SK-N-SH treated with all-trans-retinoic acid at 6 μM for 48 hours (cell line): ENCODE measurements at regions not wholly inside any gene's neighbourhood (a gene's known extent, or its start where the extent isn't known, plus 50 kb on each side); places are given as distances from the start of the nearest gene placed in this dataset.
"Not testable (repeated sequence)": the region's sequence is repeated elsewhere in the genome, so short reads cannot be mapped to it uniquely, and the experiment has no call there.

Experiments
- ATAC-seq: fragments of 200-7000 bp; cut with Tn5 transposase; 3 replicates; pipeline ENCODE4 v1.9.1; 2020; ENCODE audit warnings: mild to moderate bottlenecking, moderate library complexity
- ARNTL ChIP-seq: fragments of 450-650 bp; formaldehyde crosslinking; IDR thresholded peaks from 2 replicates; pipeline ENCODE4 v1.5.0; 2020; ENCODE audit warnings: low read depth, mild to moderate bottlenecking, moderate library complexity, borderline replicate concordance
- BACH2 ChIP-seq: fragments of 250-450 bp; sonication (Bioruptor Pico); IDR thresholded peaks from 2 replicates; pipeline ENCODE4 v1.9.0; 2021; ENCODE audit warnings: mild to moderate bottlenecking, borderline replicate concordance
- CSDC2 ChIP-seq: fragments of 250-450 bp; sonication (Bioruptor Pico); IDR thresholded peaks from 2 replicates; pipeline ENCODE4 v1.5.0; 2020; ENCODE audit warnings: mild to moderate bottlenecking, moderate library complexity
- GLIS3 ChIP-seq: fragments of 250-450 bp; sonication (Bioruptor Pico); IDR thresholded peaks from 2 replicates; pipeline ENCODE4 v1.5.0; 2020; ENCODE audit warnings: mild to moderate bottlenecking, moderate library complexity
- OSR1 ChIP-seq: fragments of 250-450 bp; sonication (Bioruptor Pico); IDR thresholded peaks from 2 replicates; pipeline ENCODE4 v1.8.0; 2022; ENCODE audit warnings: moderate library complexity, mild to moderate bottlenecking, inconsistent platforms
- PPARA ChIP-seq: fragments of 250-450 bp; sonication (Bioruptor Pico); IDR thresholded peaks from 2 replicates; pipeline ENCODE4 v1.5.0; 2020; ENCODE audit warnings: mild to moderate bottlenecking, borderline replicate concordance
- RARB ChIP-seq: fragments of 250-450 bp; sonication (Bioruptor Pico); IDR thresholded peaks from 2 replicates; pipeline ENCODE4 v1.8.0; 2021; ENCODE audit warnings: mild to moderate bottlenecking, moderate library complexity
- SNAI2 ChIP-seq: fragments of 250-450 bp; sonication (Bioruptor Pico); IDR thresholded peaks from 2 replicates; pipeline ENCODE4 v1.5.0; 2020; ENCODE audit warnings: mild to moderate bottlenecking, moderate library complexity
- TCF4 ChIP-seq: fragments of 250-450 bp; sonication (Bioruptor Pico); IDR thresholded peaks from 2 replicates; pipeline ENCODE4 v1.8.0; 2021; ENCODE audit warnings: mild to moderate bottlenecking, moderate library complexity, borderline replicate concordance
- TOX ChIP-seq: fragments of 250-450 bp; sonication (Bioruptor Pico); IDR thresholded peaks from 2 replicates; pipeline ENCODE4 v1.8.0; 2021; ENCODE audit warnings: mild to moderate bottlenecking, moderate library complexity, borderline replicate concordance
- ZC3H10 ChIP-seq: fragments of 250-450 bp; sonication (Bioruptor Pico); IDR thresholded peaks from 2 replicates; pipeline ENCODE4 v1.5.1; 2021; ENCODE audit warnings: mild to moderate bottlenecking, moderate library complexity
- ZFP3 ChIP-seq: fragments of 250-450 bp; sonication (Bioruptor Pico); IDR thresholded peaks from 2 replicates; pipeline ENCODE4 v1.5.0; 2020; ENCODE audit warnings: mild to moderate bottlenecking, moderate library complexity
- ZFP30 ChIP-seq: fragments of 450-650 bp; formaldehyde crosslinking; IDR thresholded peaks from 2 replicates; pipeline ENCODE4 v1.5.0; 2022; ENCODE audit warnings: mild to moderate bottlenecking, moderate library complexity
- ZNF565 ChIP-seq: fragments of 450-650 bp; formaldehyde crosslinking; conservative IDR thresholded peaks from 2 replicates; pipeline ENCODE4 v1.5.0; 2020; ENCODE audit warnings: low read depth, mild to moderate bottlenecking, moderate library complexity
- ZNF70 ChIP-seq: fragments of 450-650 bp; formaldehyde crosslinking; IDR thresholded peaks from 2 replicates; pipeline ENCODE4 v1.5.0; 2020; ENCODE audit warnings: mild to moderate bottlenecking, moderate library complexity
- ZNF8 ChIP-seq: fragments of 450-650 bp; formaldehyde crosslinking; IDR thresholded peaks from 2 replicates; pipeline ENCODE4 v1.5.0; 2020; ENCODE audit warnings: mild to moderate bottlenecking, moderate library complexity
- TF ChIP-seq, protein P1 (sequence below): fragments of 250-450 bp; sonication (Bioruptor Pico); IDR thresholded peaks from 2 replicates; pipeline ENCODE4 v1.8.0; 2020; ENCODE audit warnings: mild to moderate bottlenecking, moderate library complexity, borderline replicate concordance
- TF ChIP-seq, protein P2 (sequence below): fragments of 250-450 bp; sonication (Bioruptor Pico); IDR thresholded peaks from 2 replicates; pipeline ENCODE4 v1.5.1; 2021; ENCODE audit warnings: mild to moderate bottlenecking, moderate library complexity
- TF ChIP-seq, protein P3 (sequence below): fragments of 250-450 bp; sonication (Bioruptor Pico); IDR thresholded peaks from 2 replicates; pipeline ENCODE4 v1.5.0; 2020; ENCODE audit warnings: mild to moderate bottlenecking, moderate library complexity
- TF ChIP-seq, protein P4 (sequence below): fragments of 250-450 bp; sonication (Bioruptor Pico); IDR thresholded peaks from 2 replicates; pipeline ENCODE4 v1.8.0; 2021; ENCODE audit warnings: low read depth, mild to moderate bottlenecking, moderate library complexity, borderline replicate concordance

DNA sequence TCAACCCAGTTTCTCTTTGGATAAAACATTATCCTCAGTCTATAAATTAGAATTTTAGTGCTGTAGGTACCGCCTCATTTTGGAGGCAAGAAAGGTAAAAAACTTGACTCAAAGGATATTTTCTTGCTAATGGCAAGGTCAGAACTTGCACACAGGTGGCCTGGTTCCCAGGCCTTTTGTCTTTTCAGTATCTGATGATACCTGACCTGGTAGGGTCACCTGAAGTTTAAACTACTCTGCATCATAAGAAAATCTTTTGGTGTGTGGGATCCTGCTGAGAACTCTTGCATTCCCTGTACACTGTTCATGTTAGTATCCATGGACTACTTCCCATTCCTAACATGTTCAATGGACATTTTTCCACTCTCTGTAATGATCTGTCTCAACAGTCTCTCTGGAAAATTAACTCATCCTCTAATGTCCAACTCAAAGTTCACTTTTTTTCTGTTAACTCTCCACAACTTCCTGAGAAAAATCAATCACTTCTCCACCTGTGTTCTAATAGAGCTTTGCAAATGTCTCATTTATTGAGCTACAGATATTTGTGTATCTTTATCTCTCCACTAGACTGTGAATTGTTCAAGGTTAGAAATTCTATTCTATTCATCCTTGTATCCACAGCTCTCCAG lies 317.1 kb upstream of the SOX9 start:
- TF ChIP-seq, protein P1, sequence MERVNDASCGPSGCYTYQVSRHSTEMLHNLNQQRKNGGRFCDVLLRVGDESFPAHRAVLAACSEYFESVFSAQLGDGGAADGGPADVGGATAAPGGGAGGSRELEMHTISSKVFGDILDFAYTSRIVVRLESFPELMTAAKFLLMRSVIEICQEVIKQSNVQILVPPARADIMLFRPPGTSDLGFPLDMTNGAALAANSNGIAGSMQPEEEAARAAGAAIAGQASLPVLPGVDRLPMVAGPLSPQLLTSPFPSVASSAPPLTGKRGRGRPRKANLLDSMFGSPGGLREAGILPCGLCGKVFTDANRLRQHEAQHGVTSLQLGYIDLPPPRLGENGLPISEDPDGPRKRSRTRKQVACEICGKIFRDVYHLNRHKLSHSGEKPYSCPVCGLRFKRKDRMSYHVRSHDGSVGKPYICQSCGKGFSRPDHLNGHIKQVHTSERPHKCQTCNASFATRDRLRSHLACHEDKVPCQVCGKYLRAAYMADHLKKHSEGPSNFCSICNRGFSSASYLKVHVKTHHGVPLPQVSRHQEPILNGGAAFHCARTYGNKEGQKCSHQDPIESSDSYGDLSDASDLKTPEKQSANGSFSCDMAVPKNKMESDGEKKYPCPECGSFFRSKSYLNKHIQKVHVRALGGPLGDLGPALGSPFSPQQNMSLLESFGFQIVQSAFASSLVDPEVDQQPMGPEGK (CRISPR knock-in tag) = no peak
- TF ChIP-seq, protein P2, sequence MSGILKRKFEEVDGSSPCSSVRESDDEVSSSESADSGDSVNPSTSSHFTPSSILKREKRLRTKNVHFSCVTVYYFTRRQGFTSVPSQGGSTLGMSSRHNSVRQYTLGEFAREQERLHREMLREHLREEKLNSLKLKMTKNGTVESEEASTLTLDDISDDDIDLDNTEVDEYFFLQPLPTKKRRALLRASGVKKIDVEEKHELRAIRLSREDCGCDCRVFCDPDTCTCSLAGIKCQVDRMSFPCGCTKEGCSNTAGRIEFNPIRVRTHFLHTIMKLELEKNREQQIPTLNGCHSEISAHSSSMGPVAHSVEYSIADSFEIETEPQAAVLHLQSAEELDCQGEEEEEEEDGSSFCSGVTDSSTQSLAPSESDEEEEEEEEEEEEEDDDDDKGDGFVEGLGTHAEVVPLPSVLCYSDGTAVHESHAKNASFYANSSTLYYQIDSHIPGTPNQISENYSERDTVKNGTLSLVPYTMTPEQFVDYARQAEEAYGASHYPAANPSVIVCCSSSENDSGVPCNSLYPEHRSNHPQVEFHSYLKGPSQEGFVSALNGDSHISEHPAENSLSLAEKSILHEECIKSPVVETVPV (CRISPR knock-in tag) = no peak
- TF ChIP-seq ZFP30 (CRISPR knock-in tag) (no peak), TCF4 (CRISPR knock-in tag) (no peak), PPARA (no peak), ARNTL (CRISPR knock-in tag) (no peak), RARB (no peak), OSR1 (CRISPR knock-in tag) (no peak), ZFP3 (no peak), ZNF565 (CRISPR knock-in tag) (no peak)
- TF ChIP-seq, protein P3, sequence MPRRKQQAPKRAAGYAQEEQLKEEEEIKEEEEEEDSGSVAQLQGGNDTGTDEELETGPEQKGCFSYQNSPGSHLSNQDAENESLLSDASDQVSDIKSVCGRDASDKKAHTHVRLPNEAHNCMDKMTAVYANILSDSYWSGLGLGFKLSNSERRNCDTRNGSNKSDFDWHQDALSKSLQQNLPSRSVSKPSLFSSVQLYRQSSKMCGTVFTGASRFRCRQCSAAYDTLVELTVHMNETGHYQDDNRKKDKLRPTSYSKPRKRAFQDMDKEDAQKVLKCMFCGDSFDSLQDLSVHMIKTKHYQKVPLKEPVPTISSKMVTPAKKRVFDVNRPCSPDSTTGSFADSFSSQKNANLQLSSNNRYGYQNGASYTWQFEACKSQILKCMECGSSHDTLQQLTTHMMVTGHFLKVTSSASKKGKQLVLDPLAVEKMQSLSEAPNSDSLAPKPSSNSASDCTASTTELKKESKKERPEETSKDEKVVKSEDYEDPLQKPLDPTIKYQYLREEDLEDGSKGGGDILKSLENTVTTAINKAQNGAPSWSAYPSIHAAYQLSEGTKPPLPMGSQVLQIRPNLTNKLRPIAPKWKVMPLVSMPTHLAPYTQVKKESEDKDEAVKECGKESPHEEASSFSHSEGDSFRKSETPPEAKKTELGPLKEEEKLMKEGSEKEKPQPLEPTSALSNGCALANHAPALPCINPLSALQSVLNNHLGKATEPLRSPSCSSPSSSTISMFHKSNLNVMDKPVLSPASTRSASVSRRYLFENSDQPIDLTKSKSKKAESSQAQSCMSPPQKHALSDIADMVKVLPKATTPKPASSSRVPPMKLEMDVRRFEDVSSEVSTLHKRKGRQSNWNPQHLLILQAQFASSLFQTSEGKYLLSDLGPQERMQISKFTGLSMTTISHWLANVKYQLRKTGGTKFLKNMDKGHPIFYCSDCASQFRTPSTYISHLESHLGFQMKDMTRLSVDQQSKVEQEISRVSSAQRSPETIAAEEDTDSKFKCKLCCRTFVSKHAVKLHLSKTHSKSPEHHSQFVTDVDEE (CRISPR knock-in tag) = no peak
- ATAC-seq = no peak

DNA sequence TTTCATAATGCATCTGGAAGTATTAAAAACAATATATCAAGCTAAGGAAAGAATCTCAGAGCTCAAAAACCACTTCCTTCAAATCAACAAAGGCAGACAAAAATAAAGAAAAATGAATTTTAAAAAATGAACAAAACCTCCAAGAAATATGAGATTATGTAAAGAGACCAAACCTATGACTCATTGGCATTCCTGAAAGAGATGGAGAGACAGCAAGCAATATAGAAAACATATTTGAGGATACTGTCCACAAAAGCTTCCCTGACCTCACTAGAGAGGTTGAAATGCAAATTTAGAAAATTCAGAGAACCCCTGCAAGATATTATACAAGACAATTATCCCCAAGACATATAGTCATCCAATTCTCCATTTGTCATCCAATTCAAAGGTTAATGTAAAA lies 311.3 kb upstream of the SOX9 start:
- ATAC-seq = peak; percentile 73

DNA sequence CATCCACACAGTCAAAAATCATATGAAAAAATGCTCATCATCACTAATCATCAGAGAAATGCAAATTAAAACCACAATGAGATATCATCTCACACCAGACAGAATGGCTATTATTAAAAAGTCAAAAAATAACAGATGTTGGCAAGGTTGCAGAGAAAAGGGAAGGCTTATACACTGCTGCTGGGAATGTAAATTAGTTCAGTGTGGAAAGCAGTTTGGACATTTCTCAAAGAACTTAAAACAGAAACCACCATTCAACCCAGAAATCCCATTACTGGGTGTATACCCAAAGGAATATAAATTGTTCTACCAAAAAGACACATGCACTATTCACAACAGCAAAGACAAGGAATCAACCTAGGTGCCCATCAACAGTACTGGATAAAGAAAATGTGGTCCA lies 307.0 kb upstream of the SOX9 start:
- ATAC-seq = not testable (repeated sequence)

More for the DNA sequence above, 311.3 kb upstream of the SOX9 start:
- TF ChIP-seq CSDC2 (CRISPR knock-in tag) (no peak), TCF4 (CRISPR knock-in tag) (no peak), ZNF8 (CRISPR knock-in tag) (no peak), ZNF565 (CRISPR knock-in tag) (no peak), BACH2 (CRISPR knock-in tag) (no peak), ZC3H10 (CRISPR knock-in tag) (no peak)
- TF ChIP-seq, protein P3 (CRISPR knock-in tag) = no peak

DNA sequence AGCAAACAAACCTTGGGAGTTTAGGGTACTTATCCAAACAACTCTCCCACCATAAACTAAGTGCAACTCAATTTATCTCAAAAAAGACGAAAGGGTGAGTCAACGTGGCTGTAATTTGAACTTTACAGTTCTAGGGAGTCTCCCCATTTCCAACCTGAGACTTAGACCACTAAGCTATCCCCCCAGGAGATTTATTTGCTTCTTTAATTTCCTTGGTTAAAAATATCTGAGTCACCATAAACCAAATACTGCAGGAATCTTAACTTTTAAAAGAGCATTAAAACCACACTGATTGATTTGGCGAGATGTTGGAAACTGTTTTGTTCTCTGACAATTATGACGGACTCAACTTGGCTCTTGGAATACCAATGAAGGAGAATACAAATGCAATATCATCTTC lies 299.3 kb upstream of the SOX9 start:
- TF ChIP-seq, protein P3 (CRISPR knock-in tag) = no peak
- no peak for TF ChIP-seq RARB
- no peak for TF ChIP-seq GLIS3 (CRISPR knock-in tag)
- TF ChIP-seq ZNF565 (CRISPR knock-in tag) = no peak
- no peak for TF ChIP-seq ZNF70
- TF ChIP-seq TOX (CRISPR knock-in tag) = no peak
- no peak for TF ChIP-seq ZC3H10 (CRISPR knock-in tag)
- TF ChIP-seq, protein P4, sequence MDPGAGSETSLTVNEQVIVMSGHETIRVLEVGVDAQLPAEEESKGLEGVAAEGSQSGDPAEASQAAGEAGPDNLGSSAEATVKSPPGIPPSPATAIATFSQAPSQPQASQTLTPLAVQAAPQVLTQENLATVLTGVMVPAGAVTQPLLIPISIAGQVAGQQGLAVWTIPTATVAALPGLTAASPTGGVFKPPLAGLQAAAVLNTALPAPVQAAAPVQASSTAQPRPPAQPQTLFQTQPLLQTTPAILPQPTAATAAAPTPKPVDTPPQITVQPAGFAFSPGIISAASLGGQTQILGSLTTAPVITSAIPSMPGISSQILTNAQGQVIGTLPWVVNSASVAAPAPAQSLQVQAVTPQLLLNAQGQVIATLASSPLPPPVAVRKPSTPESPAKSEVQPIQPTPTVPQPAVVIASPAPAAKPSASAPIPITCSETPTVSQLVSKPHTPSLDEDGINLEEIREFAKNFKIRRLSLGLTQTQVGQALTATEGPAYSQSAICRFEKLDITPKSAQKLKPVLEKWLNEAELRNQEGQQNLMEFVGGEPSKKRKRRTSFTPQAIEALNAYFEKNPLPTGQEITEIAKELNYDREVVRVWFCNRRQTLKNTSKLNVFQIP (CRISPR knock-in tag) = no peak
- TF ChIP-seq TCF4 (CRISPR knock-in tag) = no peak
- no peak for TF ChIP-seq SNAI2 (CRISPR knock-in tag)
- TF ChIP-seq ZFP3 = no peak
- ATAC-seq = no peak
